ENCODE measurements at regions not wholly inside any gene's neighbourhood (a gene's known extent, or its start where the extent isn't known, plus 50 kb on each side); places are given as distances from the start of the nearest gene placed in this dataset.

GRCh38 chr4:155510771-155511170 is 134.0 kb upstream of the MAP9 start:
- no peak for DNase-seq

GRCh38 chr4:155509555-155509954 is 132.8 kb upstream of the MAP9 start:
- no peak for DNase-seq

GRCh38 chr4:155506745-155507144 is 130.0 kb upstream of the MAP9 start:
- DNase-seq = no peak

- DNase-seq = no peak
Measured at GRCh38 chr4:155505321-155505720, 128.6 kb upstream of the MAP9 start.

- DNase-seq = no peak
Measured at GRCh38 chr4:155497306-155497705, 120.5 kb upstream of the MAP9 start.

- DNase-seq = no peak
Measured at GRCh38 chr4:155496294-155496626, 119.5 kb upstream of the MAP9 start.

- no peak for DNase-seq
Measured at GRCh38 chr4:155495572-155496293, 119.0 kb upstream of the MAP9 start.

GRCh38 chr4:155494037-155494718 is 117.4 kb upstream of the MAP9 start:
- no peak for DNase-seq

- no peak for DNase-seq
Measured at GRCh38 chr4:155491336-155492120, 114.8 kb upstream of the MAP9 start.

GRCh38 chr4:155489271-155489670 is 112.5 kb upstream of the MAP9 start:
- no peak for DNase-seq

- DNase-seq = no peak
Measured at GRCh38 chr4:155488691-155489090, 111.9 kb upstream of the MAP9 start.

- DNase-seq = no peak
Measured at GRCh38 chr4:155487210-155487609, 110.4 kb upstream of the MAP9 start.

- no peak for DNase-seq
Measured at GRCh38 chr4:155481150-155481549, 104.4 kb upstream of the MAP9 start.

GRCh38 chr4:155479835-155480234 is 103.1 kb upstream of the MAP9 start:
- DNase-seq = no peak

- no peak for DNase-seq
Measured at GRCh38 chr4:155478336-155478835, 101.6 kb upstream of the MAP9 start.

- no peak for DNase-seq
Measured at GRCh38 chr4:155474758-155475157, 98.0 kb upstream of the MAP9 start.

- no peak for DNase-seq
Measured at GRCh38 chr4:155473420-155474095, 96.8 kb upstream of the MAP9 start.

GRCh38 chr4:155468282-155468681 is 91.5 kb upstream of the MAP9 start:
- no peak for DNase-seq

- DNase-seq = no peak
Measured at GRCh38 chr4:155450676-155451075, 73.9 kb upstream of the MAP9 start.

- no peak for DNase-seq
Measured at GRCh38 chr4:155445306-155445705, 68.5 kb upstream of the MAP9 start.

- DNase-seq = no peak
Measured at GRCh38 chr4:155444721-155445120, 68.0 kb upstream of the MAP9 start.

- DNase-seq = peak; percentile 4 to 39 (median 34)
Measured at GRCh38 chr4:155442267-155443105, 65.7 kb upstream of the MAP9 start.
